ENCODE measurements at regions not wholly inside any gene's neighbourhood (a gene's known extent, or its start where the extent isn't known, plus 50 kb on each side); places are given as distances from the start of the nearest gene placed in this dataset.

DNA sequence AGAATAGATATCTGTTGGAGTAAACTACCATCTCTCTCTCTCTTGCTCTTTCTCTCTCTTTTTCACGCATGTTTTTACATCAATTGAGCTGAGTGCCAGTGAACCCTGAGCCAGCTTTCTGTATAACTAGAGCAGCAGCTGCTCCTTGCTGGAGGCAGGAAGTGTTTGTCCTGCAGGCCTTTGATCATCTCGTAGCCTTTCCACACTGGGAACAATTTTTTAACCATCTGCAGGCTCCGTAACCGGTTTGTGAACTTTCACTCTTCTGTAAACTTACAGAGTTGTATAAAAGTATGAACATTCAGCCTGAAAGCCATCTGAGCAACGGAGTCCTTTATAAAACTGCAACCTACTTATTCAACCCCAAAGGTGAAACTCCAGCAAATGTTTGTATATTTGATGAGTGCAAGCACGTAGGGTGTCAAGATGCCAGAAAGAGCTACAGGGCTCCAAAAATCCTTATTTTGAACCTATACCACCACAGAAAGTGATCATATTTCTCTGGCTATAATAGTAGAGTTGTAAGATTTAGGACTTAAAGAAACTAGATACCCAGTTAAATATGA lies 162.8 kb upstream of the NFE2L3 start:
- in situ Hi-C loops (cut with HindIII; ENCODE audit: low sequenced_read_pairs), result no loop called here

DNA sequence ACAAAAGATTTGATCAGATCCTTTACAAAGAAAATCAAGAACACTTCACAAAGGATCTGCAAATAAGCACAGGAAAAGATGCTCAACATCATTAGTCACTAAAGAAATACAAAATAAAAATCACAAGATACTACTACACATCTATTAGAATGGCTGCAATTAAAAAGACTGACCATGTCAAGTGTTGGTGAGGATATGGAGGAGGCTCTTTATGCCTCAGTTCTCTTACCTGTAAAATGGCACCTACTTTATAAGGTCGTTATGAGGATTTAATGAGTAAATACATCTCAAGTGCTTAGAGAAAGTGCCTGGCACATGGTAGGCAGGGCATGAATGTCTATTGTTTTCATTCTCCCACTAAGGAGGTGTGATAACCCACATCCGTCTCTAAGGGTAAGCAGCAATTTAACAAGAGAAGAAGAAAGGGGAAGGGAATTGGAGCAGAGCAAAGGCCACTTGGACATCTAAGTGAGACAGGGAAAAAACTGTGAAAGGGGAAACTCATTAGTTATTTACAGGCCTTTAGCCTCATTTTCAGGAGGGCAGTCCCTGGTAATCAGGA lies 157.5 kb upstream of the NFE2L3 start:
- in situ Hi-C loops (cut with HindIII; ENCODE audit: low sequenced_read_pairs), result no loop called here

DNA sequence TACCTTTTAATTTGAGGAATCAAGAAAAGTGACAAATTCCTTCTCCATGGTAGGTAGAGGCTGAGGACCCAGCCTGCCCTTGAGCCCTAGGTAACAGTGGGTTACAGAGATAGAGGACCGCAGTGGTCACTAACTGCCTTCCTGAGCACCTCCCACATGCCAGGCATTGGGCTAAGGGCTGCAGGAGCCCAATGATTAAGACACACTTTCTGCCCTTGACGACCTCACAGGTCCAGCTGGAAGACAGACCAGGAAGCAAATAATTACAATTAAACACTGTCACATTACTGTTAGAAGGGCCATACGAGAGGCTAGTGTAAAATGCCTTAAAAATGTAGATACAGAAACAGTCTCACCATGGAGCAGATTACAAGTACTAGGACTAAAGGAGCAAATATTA lies 156.8 kb upstream of the NFE2L3 start:
- in situ Hi-C loops (cut with HindIII; ENCODE audit: low sequenced_read_pairs), result no loop called here

DNA sequence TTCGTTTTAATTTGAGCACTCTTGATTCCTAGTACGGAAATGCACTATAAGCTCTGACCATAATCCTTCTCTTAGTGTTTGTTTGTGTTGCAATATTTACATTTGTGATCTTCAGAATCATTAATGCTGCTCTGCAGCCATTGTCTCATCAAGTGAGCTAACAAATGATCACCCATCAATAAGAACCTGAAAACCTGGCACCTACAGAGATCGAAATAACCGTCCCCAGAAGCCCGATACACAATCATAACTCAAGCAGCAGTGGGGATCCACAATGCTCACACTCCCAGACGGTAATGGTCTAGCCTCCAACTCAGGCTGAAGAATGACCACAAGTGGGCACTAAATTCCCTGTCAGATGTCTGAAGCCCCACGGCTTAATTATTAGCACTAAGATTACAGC lies 156.0 kb upstream of the NFE2L3 start:
- in situ Hi-C loops (cut with HindIII; ENCODE audit: low sequenced_read_pairs), result no loop called here

DNA sequence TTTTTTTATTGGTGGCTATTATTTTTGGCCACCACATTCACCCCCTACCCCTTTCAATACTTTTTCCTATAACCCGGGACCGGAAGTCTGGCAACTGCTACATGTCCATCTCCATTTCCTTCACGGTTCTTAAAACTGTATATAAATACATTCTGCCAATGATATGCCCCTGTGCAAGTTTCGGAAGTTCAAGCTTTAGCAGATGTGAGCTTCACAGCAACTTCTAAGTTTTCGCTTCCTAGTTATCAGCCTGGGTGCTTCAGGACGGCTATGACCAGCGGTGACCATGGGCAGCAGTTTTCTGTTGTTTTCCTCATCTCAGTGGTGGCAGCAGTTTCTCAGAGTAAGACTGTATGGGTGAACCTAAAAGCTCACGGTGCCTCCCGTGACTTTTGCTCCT lies 153.5 kb upstream of the NFE2L3 start:
- in situ Hi-C loops (cut with HindIII; ENCODE audit: low sequenced_read_pairs), result no loop called here

DNA sequence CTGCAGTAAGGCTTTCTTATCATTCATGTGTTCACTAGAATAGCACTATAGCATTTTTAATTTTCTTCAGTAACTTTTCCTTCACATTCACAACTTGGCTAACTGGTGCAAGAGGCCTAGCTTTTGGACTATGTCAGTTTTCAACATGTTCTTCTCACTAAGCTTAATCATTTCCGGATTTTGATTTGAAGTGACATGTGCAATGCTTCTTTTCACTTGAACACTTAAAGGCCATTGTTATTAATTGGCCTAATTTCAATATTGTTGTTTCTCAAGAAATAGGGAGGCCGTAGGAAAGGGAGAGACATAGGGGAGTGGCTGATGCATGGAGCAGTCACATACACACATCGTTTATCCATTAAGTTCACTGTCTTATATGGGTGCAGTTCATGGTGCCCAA lies 151.2 kb upstream of the NFE2L3 start:
- in situ Hi-C loops (cut with HindIII; ENCODE audit: low sequenced_read_pairs), result loop anchor here (5.0 kb wide), 1 partner anchor 56 kb away; no protein-coding TSS in a partner anchor

DNA sequence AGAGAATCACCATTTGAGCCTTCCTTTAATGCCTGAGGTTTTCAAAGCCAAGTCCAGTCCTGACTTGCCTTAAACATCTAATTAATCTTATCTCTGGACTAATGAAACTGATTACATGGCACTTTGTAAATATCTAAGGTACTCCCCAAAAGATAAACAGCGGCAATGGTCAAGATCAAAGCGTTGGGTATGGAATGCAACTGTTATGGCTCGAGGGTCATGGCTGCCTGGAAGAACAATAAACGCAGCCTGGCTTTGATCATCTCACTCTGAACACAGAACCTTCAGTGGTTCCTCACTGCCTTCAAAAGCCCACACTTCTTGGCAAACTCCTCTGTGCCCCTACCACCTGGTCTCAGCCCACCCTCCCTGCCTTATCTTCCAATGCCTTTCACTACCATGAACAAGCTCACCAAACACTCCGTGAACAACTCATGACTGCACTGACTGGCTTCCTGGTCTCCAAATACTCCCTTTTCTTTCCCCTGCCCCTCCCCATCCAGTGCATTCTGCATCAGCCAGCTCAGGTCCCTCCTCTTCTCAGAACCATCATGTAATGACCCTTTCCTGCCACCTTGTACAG lies 150.2 kb upstream of the NFE2L3 start:
- in situ Hi-C loops (cut with HindIII; ENCODE audit: low sequenced_read_pairs), result loop anchor here (5.0 kb wide), 1 partner anchor 56 kb away; no protein-coding TSS in a partner anchor

DNA sequence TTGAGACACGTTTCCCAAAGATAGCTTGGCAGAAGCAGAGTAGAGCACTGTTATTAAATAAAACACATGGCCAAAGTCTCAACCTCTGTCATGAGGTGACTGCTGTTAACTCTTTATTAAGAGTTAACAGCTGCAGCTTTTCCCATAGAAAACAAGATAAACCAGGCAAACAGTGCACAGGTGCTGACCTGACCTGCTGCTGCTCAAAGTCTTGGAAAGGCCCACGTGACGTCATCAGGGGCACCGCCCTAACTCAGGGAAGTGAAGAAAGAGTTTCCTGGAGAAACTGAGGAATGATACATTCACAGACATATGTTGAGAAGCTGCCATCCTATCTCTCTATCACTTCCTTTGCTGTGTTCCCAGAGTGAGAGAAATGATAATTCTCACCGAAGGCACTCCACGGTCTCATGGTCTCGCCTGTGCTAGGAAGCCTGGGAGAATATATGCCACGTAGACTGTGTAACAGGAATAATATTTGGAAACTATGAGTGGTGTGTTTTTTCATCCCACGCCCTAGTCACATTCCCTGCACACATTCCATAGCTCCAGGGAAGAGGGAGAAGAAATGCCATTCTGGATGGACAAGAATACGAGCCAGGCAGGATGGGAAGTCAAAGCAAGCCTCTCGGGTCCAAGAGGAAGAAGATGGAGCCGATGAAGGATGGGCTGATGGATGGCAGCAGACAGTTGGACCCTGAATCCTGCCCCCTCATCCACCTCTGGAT lies 146.2 kb upstream of the NFE2L3 start:
- in situ Hi-C loops (cut with HindIII; ENCODE audit: low sequenced_read_pairs), result no loop called here

DNA sequence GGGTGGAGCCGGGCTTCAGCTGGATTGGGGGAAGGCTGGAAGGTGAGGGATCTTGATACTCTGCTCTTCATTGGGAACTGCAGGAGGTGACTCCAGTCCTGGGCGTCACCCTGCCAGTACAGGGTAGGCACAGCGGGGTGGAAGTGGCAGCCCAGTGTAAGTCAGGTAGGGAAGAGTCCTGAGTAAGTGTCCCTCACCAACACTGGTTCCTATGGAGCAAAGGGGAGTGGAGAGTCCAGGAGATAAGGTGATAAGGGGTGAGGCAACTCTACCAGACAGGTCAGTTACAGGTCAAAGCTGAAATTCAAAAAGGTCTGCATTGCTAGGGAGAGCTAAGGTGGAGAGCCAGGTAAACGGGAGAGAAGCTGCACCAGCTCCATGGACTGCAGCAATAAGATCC lies 145.6 kb upstream of the NFE2L3 start:
- in situ Hi-C loops (cut with HindIII; ENCODE audit: low sequenced_read_pairs), result no loop called here

DNA sequence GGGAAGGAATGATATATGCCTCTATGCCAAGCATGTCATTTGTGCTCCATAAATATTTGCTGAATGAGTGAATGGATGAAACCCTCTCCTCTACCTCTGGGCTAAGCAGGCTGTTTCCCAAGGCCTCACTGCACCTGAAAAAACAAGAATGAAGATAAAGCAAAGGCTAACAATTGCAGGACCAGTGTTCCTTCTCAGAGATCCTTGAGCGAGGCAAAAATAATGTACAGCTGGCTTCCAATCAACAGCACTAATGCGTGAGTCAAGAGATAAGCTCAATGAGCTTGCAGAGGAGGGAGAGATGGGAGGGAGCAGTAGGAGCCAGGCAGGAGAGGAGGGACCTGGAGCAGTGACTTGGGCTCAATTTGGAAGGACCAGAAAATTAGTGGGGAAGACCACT lies 144.5 kb upstream of the NFE2L3 start:
- in situ Hi-C loops (cut with HindIII; ENCODE audit: low sequenced_read_pairs), result no loop called here

DNA sequence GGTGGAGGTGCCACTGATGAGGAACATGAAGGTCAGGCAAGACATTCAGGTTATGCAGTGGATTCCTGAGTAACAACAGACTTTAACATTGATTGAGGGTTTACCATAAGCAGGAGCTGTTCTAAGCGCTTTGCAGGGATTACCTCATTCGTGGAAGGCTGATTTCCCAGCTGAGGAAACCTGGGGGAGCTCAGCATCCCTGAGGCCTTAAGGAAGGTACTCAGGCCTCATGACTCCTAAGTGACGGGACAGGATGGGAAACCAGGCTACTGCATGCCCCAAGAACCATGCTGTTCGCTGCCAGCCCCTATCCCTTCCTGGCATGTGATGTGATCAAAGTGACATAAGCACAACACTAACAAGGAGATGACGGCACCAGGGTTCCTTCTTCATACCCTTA lies 143.6 kb upstream of the NFE2L3 start:
- in situ Hi-C loops (cut with HindIII; ENCODE audit: low sequenced_read_pairs), result no loop called here

DNA sequence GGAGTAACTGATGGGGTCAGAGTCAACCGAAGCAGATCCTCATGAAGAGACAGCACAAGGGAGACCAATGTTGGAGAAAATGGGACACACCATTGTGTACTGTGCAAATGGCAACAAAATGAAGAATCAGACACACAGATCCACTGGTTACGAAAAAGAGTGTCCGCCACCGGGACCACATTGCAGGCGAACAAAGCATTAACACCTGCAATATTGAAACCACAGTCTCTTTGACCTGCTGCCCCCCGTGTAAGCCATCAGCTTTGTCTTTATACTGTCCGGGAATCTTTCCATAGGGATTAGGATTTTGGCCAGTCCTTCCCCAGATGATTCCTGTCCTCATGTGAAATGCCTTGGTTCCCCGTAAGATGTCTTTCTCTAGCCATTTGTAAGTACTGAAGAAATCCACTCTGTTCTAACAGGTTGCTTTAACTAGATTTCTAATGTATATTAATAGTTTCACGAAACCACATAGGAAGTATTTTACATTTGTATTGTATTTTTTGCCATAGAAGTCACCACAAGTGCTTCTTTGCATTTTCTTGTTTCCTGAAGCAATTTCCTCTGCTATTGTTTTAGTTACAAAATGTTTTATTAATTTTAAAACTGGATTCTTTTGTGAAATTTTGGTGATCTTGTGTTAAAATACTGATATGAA lies 140.8 kb upstream of the NFE2L3 start:
- in situ Hi-C loops (cut with HindIII; ENCODE audit: low sequenced_read_pairs), result no loop called here

DNA sequence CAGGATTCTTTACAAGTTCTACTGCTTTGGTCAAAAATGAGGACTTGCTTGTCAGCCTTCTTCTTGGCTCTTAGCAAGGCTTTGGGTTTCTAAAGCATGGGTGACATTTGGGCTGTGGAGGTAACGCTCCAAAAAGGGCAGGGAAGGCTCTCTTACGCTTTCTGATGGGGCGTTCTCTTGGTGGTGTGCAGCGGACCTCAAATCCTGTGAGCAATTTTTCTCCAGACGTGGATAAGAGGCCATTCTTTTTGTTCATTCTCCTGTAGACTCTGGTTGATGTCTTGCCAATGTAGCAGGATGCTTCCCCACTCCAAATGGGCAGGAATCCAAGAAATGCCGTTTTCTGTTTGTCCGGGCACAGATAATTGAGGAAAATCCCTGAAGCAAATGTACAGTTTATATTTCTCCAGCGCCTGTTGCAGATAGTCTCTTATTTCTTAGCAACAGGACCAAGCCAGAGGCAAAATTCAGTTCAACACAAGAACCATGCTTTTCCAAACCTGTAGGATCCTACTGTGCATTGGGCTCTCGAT lies 138.4 kb upstream of the NFE2L3 start:
- in situ Hi-C loops (cut with HindIII; ENCODE audit: low sequenced_read_pairs), result no loop called here

DNA sequence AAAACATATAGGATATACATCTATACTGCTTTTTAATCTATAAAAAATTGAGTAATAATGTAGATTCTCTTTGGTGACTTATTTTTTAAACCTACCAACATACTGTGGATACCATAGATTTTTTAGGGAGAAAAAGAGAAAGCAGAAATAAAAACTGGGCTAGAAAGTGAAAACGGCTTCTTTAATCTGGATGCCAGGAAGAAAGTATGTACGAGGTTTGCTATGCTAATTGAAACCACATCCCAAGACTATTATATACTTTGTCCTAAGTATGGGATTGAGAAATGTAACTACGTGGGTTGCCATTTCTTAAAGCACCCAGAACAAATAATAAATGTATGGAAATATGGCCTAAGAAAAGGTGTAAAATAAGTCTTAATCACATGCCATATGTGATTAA lies 129.0 kb upstream of the NFE2L3 start:
- in situ Hi-C loops (cut with HindIII; ENCODE audit: low sequenced_read_pairs), result no loop called here

DNA sequence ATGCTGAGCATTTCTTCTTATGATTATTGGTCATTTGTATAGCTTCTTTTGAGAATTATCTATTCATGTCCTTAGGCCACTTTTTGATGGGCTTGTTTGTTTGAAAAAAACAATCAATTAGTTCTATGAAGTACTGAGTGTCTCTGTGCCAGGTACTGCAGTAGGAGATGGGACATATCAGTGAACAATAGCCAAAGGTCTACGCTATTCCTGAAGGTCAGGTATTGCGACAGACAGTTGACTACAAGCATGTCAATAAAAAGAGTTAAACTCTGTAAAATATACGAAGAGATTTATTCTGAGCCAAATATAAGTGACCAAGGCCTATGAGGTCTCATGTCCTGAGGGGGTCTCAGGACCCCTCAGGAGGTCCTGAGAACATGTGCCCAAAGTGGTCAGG lies 122.1 kb upstream of the NFE2L3 start:
- in situ Hi-C loops (cut with HindIII; ENCODE audit: low sequenced_read_pairs), result no loop called here

DNA sequence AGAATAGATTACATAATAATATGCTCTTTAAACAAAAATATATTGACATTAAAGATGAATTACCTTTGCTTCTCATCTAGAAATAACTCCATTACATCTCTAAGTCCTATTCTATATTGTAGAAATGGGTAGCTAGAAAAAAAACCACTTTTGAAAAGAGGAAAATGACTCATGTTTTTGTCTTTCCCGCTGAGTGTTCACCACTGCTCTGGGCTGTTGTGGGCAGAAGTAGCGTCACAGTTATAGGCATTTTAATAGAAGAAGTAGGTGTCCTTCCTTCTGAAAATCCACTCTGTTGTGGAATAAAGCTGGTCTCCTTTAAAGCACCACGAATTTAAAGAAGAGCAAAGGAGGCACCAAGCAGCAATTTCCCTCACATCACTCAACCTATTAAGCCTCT lies 117.6 kb upstream of the NFE2L3 start:
- in situ Hi-C loops (cut with HindIII; ENCODE audit: low sequenced_read_pairs), result no loop called here

DNA sequence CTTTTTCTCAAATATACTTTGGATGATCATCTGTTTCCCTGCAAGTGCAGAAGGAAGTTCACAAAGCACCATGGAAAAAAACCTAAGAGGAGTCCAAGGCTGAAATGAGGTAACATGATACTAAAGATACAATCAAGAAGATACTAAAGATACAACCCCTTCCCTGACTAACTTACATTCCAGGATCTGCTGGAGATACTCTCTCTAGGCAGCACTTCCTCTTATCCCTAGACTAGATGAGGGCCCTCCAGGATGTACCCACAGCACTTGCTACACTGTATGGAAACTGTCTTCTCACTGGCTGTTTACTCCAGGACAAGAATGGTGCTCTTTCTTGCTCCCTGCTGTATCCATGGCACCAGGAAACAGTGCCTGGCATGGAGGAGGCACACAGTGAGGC lies 116.4 kb upstream of the NFE2L3 start:
- in situ Hi-C loops (cut with HindIII; ENCODE audit: low sequenced_read_pairs), result no loop called here

DNA sequence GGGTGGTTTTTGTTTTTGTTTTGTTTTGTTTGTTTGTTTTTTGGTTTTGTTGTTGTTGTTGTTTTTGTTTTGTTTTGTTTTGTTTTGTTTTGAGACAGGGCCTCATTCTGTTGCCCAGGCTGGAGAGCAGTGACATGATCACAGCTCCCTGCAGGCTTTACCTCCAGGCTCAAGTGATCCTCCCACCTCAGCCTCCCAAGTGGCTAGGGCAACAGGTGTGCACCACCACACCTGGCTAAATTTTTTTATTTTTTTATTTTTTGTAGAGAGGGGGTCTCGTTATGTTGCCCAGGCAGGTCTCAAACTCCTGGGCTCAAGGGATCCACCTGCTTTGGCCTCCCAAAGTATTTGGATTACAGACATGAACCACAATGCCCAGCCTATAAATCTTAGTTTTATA lies 115.9 kb upstream of the NFE2L3 start:
- in situ Hi-C loops (cut with HindIII; ENCODE audit: low sequenced_read_pairs), result no loop called here

DNA sequence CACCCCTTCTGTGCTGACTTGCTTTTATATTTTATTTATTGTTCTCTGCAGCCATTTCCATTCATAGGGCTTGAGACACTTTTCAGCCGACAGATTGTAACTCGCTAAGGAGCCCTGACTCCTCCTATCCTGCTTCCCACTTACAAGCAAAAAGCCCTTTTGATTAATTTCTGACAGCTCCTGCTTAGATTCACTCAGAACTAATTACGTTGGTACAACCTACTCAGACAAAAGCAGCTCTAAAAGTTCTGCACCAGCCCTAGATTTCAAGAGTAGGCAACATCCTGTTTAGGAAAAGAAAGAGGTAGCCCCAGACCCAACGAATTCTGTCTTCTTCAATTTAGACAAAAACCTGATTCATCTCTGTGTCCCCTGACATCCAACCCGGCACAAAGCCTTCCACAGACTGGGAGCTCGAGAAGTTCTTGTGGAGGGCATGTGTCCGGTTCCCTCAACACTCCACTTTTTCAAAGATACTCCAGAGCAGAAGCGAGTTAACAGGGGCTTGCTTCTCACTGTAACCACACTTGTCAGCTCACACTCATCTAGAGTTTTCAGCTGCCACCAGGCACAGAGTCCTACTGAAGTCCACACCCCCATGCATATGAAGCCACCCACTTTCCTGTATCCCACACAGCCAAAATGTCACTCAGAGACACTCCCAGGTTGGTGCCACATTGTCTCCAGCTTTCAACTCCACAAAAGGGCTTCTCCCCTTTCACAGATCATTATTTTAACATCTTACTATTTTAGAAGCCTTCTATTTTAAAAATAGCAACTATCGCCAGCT lies 113.6 kb upstream of the NFE2L3 start:
- in situ Hi-C loops (cut with HindIII; ENCODE audit: low sequenced_read_pairs), result no loop called here

DNA sequence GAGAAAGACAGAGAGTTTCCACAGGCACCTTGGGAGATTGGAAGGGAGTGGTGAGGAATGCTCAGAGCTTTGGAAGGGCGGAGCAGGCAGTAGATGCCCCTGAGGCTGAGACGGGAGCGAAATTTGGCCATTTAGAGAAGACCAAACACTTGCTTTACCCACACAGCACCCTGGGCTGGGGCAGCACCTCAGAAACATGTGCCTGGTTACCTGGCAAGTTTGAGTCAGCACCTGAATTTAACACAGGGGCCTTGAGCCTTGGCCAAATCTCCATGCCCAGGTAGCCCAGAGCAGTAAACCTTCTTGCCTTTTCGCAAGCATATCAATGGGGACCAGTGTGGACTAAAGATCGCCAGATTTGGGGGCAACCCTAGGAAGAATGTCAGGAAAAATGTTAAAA lies 111.9 kb upstream of the NFE2L3 start:
- in situ Hi-C loops (cut with HindIII; ENCODE audit: low sequenced_read_pairs), result no loop called here

DNA sequence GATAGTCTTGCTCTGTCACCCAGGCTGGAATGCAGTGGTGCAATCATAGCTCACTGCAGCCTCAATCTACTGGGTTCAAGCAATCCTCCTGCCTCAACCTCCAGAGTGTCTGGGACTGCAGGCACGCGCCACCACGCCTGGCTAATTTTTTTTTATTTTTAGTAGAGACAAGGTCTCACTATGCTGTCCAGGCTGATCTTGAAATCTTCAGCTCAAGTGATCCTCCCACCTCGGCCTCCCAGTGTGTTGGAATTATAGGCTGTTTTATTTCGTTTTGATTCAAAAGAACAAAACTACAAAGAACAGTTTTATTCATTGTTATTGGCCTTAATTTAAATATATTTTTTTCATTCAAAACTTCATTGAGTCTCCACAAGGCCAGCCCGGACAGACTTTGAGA lies 109.8 kb upstream of the NFE2L3 start:
- in situ Hi-C loops (cut with HindIII; ENCODE audit: low sequenced_read_pairs), result no loop called here
